GM13977 (cell line): ENCODE measurements at regions not wholly inside any gene's neighbourhood (a gene's known extent, or its start where the extent isn't known, plus 50 kb on each side); places are given as distances from the start of the nearest gene placed in this dataset.

Experiments
- DNase-seq: peaks from one replicate; pipeline ENCODE4 v3.0.0; 2012; ENCODE audit warnings: low spot score
- CTCF ChIP-seq: IDR thresholded peaks from 2 replicates; pipeline ENCODE4 v1.5.1; 2012; ENCODE audit warnings: mild to moderate bottlenecking, control low read depth; ENCODE audit not compliant: insufficient read depth; ENCODE audit errors: extremely low read depth, missing control alignments
- in situ Hi-C: fragments of 300-500 bp; cut with MboI; formaldehyde crosslinking; loops from one replicate; pipeline ENCODE4 v1.12.0; 2022; ENCODE audit warnings: low sequenced_read_pairs, low pct_unique_long_range_greater_than_20kb, mixed read lengths, inconsistent platforms; ENCODE audit not compliant: unreplicated experiment

DNA sequence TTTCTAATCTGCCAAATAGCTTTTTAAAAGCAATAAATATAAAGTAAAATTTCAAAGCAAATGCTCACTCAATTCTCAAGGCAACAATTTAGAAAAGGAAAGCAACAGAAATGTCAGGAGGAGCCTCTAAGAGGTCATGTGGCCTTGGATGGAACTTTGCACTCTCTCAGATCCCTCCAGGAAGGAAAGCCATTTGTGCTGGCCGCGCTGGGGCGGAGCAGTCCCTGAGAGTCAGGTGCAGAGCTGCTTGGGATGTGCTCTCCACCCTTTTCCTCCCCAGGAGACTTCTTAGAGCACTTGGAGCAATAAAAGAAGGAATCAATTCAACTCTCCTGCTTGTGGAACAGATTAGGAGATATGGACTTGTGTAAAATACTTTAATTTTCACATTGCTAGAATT lies 379.8 kb upstream of the LINC00305 start:
- no peak for DNase-seq
- in situ Hi-C loops = no loop called here
- TF ChIP-seq CTCF = no peak

GRCh38 chr18:64519201-64519600 lies 370.3 kb upstream of the LINC00305 start:
- in situ Hi-C loops = no loop called here
- no peak for DNase-seq
- TF ChIP-seq CTCF = no peak

DNA sequence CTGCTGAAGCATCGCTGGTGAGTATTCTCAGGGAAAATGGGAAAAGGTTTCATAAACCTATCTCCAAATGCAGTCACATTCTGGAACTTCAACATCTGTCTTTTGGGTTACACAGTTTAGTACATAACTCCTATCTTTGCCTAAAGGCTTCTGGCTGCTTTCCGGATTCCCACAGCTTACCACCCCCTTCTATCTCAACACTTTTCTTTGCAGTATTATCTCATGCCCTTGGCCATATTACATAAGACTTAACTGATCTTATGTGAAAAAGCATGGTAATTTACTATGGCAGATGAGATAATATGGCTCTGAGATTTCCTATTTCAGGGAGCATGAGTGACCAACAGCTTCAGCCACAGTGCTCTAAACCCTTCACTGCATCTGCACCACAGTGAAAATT lies 369.3 kb upstream of the LINC00305 start:
- no peak for TF ChIP-seq CTCF
- in situ Hi-C loops = no loop called here
- no peak for DNase-seq

- DNase-seq = no peak
- in situ Hi-C loops = no loop called here
- no peak for TF ChIP-seq CTCF
These were observed 364.5 kb upstream of the LINC00305 start for GRCh38 chr18:64513401-64513800.

DNA sequence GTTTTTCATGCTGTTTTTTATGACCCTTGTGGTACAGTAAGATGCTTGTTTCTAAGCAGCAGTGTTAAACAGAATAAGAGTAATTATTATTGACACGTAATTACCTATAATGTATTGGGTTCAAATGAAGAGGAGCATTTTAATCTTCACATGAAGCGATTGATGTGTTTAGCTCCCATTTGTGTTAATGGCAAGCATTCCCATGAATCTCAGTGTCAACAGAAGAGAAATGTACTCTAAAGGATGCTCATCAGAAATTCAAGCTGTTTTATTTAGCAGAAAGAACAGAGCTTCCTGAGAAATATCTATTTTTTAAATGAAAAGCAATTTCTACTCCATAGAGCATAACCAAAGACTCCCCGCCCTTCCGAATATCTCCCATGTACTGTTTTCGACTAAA lies 341.3 kb upstream of the LINC00305 start:
- no peak for DNase-seq
- TF ChIP-seq CTCF = no peak
- in situ Hi-C loops = no loop called here

GRCh38 chr18:64488698-64489097 lies 339.8 kb upstream of the LINC00305 start:
- no peak for TF ChIP-seq CTCF

GRCh38 chr18:64474773-64475172 lies 325.9 kb upstream of the LINC00305 start:
- in situ Hi-C loops = no loop called here
- no peak for DNase-seq
- no peak for TF ChIP-seq CTCF

More at GRCh38 chr18:64488698-64489097, 339.8 kb upstream of the LINC00305 start:
- in situ Hi-C loops = no loop called here
- no peak for DNase-seq
